Loucy (cell line): ENCODE measurements at regions not wholly inside any gene's neighbourhood (a gene's known extent, or its start where the extent isn't known, plus 50 kb on each side); places are given as distances from the start of the nearest gene placed in this dataset.
"Not testable (repeated sequence)": the region's sequence is repeated elsewhere in the genome, so short reads cannot be mapped to it uniquely, and the experiment has no call there.

ENCODE experiments used
- H2AFZ ChIP-seq: fragments of 200-600 bp; sonication (generic); 2 replicates; pipeline ENCODE4 v1.6.0; 2016; ENCODE audit warnings: antibody characterized with exemption, mild to moderate bottlenecking, low read length, moderate library complexity
- H3F3A ChIP-seq: fragments of 200-600 bp; 2 replicates; pipeline ENCODE4 v1.6.0; 2016; ENCODE audit warnings: antibody characterized with exemption, low read depth, mild to moderate bottlenecking
- H3K27me3 ChIP-seq: fragments of 200-600 bp; sonication (generic); 2 replicates; pipeline ENCODE4 v1.6.1; 2014; ENCODE audit warnings: low read length, mild to moderate bottlenecking; ENCODE audit not compliant: insufficient read depth, poor library complexity, severe bottlenecking
- H3K36me3 ChIP-seq: fragments of 200-600 bp; sonication (generic); 2 replicates; pipeline ENCODE4 v1.6.1; 2016; ENCODE audit warnings: low read length; ENCODE audit not compliant: insufficient read depth
- H3K4me1 ChIP-seq: fragments of 200-600 bp; sonication (generic); 2 replicates; pipeline ENCODE4 v1.5.1; 2014; ENCODE audit warnings: low read length, mild to moderate bottlenecking; ENCODE audit not compliant: insufficient read depth, poor library complexity, severe bottlenecking
- H3K4me2 ChIP-seq: fragments of 200-600 bp; sonication (generic); 2 replicates; pipeline ENCODE4 v1.6.0; 2014; ENCODE audit warnings: antibody characterized with exemption, low read length, low read depth, mild to moderate bottlenecking; ENCODE audit not compliant: poor library complexity, severe bottlenecking
- H3K4me3 ChIP-seq: fragments of 200-600 bp; sonication (generic); 2 replicates; pipeline ENCODE4 v1.5.1; 2014; ENCODE audit warnings: low read length, mild to moderate bottlenecking, mixed read lengths; ENCODE audit not compliant: poor library complexity, severe bottlenecking
- H3K79me2 ChIP-seq: fragments of 200-600 bp; sonication (generic); 2 replicates; pipeline ENCODE4 v1.6.1; 2014; ENCODE audit warnings: low read length; ENCODE audit not compliant: insufficient read depth
- H3K9ac ChIP-seq: fragments of 200-600 bp; sonication (generic); 2 replicates; pipeline ENCODE4 v1.6.0; 2014; ENCODE audit warnings: mild to moderate bottlenecking, low read depth, low read length, moderate library complexity; ENCODE audit not compliant: poor library complexity, severe bottlenecking
- H3K9me2 ChIP-seq: fragments of 200-600 bp; sonication (generic); replicated peaks from 2 replicates; pipeline ENCODE4 v1.6.1; 2016; ENCODE audit warnings: low read depth, low read length, mixed read lengths
- H3K9me3 ChIP-seq: fragments of 200-600 bp; sonication (generic); 2 replicates; pipeline ENCODE4 v1.6.1; 2014; ENCODE audit warnings: mild to moderate bottlenecking, antibody characterized with exemption, low read length, low read depth; ENCODE audit not compliant: insufficient read depth
- H4K20me1 ChIP-seq: fragments of 200-600 bp; sonication (generic); 2 replicates; pipeline ENCODE4 v1.6.0; 2014; ENCODE audit warnings: antibody characterized with exemption, low read length, mild to moderate bottlenecking; ENCODE audit not compliant: insufficient read depth, poor library complexity, severe bottlenecking

- H2AFZ ChIP-seq, H3K27me3 ChIP-seq, H3K9me3 ChIP-seq, H3F3A ChIP-seq, H3K4me2 ChIP-seq, H3K4me3 ChIP-seq, H4K20me1 ChIP-seq, H3K9me2 ChIP-seq, H3K9ac ChIP-seq, H3K4me1 ChIP-seq, H3K36me3 ChIP-seq, H3K79me2 ChIP-seq: not testable (repeated sequence)
These were observed 143.3 kb downstream of the TMEM121 start for GRCh38 chr14:105669646-105670045.

GRCh38 chr14:105672450-105673200, 146.2 kb downstream of the TMEM121 start:
- not testable (repeated sequence) for H3K9me2 ChIP-seq, H4K20me1 ChIP-seq, H3K27me3 ChIP-seq, H3K9me3 ChIP-seq, H3F3A ChIP-seq, H3K79me2 ChIP-seq, H3K36me3 ChIP-seq, H3K4me3 ChIP-seq, H3K4me2 ChIP-seq, H2AFZ ChIP-seq, H3K9ac ChIP-seq, H3K4me1 ChIP-seq

- H3K9me3 ChIP-seq, H3F3A ChIP-seq, H3K27me3 ChIP-seq, H2AFZ ChIP-seq, H3K4me1 ChIP-seq, H3K79me2 ChIP-seq, H3K9me2 ChIP-seq, H4K20me1 ChIP-seq, H3K4me3 ChIP-seq, H3K36me3 ChIP-seq, H3K4me2 ChIP-seq, H3K9ac ChIP-seq: not testable (repeated sequence)
These were observed 149.1 kb downstream of the TMEM121 start for GRCh38 chr14:105675433-105675832.

- not testable (repeated sequence) for H4K20me1 ChIP-seq, H3K4me3 ChIP-seq, H2AFZ ChIP-seq, H3K9me2 ChIP-seq, H3F3A ChIP-seq, H3K36me3 ChIP-seq, H3K9ac ChIP-seq, H3K4me1 ChIP-seq, H3K9me3 ChIP-seq, H3K79me2 ChIP-seq, H3K27me3 ChIP-seq, H3K4me2 ChIP-seq
These were observed 149.7 kb downstream of the TMEM121 start for GRCh38 chr14:105675905-105676670.

GRCh38 chr14:105678057-105678456, 151.7 kb downstream of the TMEM121 start:
- not testable (repeated sequence) for H3F3A ChIP-seq

GRCh38 chr14:105678996-105679958, 152.9 kb downstream of the TMEM121 start:
- H3K9me2 ChIP-seq, H2AFZ ChIP-seq, H3F3A ChIP-seq, H3K4me3 ChIP-seq, H3K9me3 ChIP-seq, H3K79me2 ChIP-seq, H3K4me1 ChIP-seq, H3K9ac ChIP-seq, H3K4me2 ChIP-seq, H3K36me3 ChIP-seq, H4K20me1 ChIP-seq, H3K27me3 ChIP-seq: not testable (repeated sequence)

More at GRCh38 chr14:105678057-105678456, 151.7 kb downstream of the TMEM121 start:
- H4K20me1 ChIP-seq, H3K27me3 ChIP-seq, H3K9me3 ChIP-seq, H3K36me3 ChIP-seq, H3K4me1 ChIP-seq, H3K4me3 ChIP-seq, H3K9me2 ChIP-seq, H3K4me2 ChIP-seq, H3K9ac ChIP-seq, H3K79me2 ChIP-seq, H2AFZ ChIP-seq: not testable (repeated sequence)
